GM18520 (cell line): ENCODE measurements at regions not wholly inside any gene's neighbourhood (a gene's known extent, or its start where the extent isn't known, plus 50 kb on each side); places are given as distances from the start of the nearest gene placed in this dataset.

ENCODE experiments used
- ATAC-seq: cut with Tn5 transposase; IDR thresholded peaks from one replicate; pipeline ENCODE4 v1.9.1; 2021; ENCODE audit not compliant: unreplicated experiment

DNA sequence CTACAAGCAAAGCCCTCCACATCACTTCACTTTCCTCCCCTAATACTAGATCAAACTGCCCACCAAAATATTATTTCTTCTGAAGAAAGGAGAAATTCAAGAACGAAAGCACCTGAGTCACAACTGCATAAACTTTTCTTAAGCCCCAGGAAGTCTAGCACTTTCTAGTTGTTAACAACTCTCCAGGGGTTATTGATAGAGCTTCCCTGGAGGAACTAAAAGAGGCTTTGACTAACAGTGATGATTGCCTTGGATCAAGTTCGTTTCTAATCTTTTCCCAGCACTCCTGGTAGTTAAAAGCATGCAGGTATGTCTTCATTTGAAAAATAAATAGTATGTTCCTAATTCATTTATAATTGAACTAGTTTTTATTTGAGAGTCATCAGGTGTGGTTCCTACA is 917.0 kb downstream of the TUSC7 start:
- ATAC-seq: no peak

DNA sequence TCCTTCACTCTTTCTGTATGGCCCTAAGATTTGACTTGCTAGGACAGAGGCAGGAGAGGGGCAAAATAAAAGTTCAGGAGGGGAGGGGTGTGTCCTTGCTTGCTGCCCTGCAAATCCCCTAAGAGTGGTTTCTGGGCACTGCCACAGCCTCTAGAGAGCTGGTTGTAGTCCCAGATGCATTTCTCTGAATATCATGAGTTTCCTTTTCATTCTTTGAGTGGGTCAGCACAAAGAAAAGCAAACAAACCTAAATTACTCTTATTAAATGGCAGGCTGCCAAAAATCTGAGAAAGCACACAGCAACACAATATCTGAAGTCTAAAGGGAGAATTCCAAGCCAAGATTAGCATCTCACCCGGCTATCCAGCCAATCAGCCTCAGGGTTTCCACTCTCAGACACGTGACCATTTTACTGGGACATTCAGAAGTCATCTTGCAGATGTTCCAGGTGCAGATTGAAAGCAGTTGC is 919.3 kb downstream of the TUSC7 start:
- ATAC-seq: no peak

DNA sequence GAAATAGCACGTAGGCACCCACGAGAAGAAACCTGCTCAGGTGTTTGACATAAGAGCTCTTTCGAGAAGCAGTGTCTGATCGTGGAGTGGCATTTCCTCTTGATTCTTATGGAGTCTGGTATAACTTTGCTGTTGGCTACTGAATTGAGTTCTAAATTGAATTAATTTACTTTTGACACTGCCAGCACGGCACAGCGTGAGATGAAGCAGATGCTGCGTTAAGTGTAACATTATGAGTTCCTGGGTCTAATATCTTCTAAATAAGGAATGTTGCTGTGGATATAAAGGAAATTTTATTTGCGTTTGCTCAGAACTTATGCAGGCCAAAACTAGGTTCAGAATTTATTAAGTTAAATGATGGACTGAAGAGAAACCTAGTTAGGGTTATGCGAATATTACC is 919.9 kb downstream of the TUSC7 start:
- ATAC-seq: no peak

DNA sequence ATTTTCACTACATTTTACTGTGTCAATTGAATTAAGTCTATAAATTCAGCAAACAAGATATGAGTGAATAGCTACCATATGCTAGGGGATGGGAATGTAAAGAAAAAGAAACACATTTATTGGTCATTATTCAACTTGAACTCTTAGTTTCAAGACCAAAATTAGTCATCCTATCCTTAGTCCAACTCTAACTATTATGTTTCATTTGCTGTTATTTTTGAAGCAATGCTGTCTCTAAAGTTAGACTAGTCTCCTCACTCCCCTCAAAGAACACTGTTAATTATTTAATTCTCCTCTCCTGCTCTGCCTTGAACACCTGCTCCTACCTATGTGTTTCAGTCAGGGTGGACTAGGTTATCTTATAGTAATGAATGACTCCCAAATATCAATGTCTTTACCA is 920.9 kb downstream of the TUSC7 start:
- ATAC-seq: peak; percentile 38

DNA sequence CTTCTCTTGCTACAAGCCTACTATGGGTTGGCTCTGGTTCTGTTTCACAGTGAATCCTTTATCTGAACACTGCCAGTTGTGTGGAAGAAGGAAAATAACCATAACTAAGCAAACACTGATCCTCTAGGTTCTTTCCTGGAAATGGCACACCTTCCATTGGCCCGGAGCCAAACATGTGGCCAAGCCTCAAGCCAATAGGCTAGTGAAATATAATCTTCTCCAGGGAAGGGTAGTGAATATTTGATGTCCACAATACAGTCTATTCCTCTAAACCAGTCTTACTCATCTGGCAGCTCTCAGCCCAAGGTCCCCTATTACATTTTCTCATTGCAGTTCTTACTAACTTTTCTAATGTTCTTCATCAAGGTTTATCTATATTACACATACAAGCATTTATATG is 921.3 kb downstream of the TUSC7 start:
- ATAC-seq: no peak

DNA sequence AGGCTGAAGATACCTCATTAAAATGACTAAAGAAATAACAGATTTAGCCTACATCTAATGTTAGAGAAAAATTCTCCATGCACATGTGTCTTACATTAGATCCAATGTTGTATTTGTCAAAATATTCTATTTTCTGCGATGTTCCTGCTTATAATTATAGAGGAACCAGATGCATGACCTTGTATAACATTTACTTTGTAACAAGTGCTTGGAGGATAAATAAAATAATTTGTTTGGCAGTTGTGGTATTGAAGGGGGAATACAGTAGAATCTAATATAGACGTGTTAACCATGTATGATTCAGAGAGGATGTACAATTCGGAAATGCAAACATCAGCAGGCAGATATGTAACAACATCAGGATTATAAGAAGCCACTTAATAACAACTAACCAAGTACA is 922.2 kb downstream of the TUSC7 start:
- ATAC-seq: no peak

DNA sequence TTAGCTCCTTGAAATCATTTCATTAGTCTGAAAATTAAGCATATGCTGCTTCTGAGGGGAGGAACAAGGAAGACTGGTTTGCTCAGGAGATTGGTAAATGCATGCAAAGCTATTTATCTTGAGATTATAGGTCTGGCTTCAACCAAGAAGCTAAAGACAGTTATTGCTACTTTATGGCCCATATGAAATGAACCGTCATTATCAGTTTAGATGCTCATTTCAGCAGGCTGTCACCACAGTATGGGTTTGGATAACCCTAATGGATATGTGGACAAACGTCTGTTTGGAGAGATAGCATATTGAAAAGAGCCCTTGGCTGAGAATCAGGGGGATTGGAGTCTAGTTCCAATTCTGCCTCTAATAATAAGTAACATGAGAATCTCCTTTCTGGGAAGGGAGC is 922.6 kb downstream of the TUSC7 start:
- ATAC-seq: no peak

DNA sequence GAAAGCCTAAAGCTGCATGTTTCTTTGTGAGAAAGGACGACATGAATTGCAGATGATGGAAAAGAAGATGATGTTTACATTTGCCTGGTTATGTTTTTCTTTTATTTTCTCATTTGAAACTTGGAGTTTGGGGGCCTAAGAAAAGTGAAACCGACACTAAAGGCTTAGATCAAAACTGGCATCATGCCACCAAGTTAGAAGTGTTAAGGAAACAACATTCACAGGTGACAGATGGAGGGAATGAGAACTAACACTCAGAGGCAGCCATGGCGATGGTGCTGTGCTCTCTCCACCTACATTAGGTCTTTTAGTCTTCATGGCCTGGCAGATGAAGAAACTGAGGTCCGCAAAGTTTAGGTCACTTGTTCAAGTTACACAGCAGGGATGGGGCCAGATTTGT is 923.6 kb downstream of the TUSC7 start:
- no peak for ATAC-seq

DNA sequence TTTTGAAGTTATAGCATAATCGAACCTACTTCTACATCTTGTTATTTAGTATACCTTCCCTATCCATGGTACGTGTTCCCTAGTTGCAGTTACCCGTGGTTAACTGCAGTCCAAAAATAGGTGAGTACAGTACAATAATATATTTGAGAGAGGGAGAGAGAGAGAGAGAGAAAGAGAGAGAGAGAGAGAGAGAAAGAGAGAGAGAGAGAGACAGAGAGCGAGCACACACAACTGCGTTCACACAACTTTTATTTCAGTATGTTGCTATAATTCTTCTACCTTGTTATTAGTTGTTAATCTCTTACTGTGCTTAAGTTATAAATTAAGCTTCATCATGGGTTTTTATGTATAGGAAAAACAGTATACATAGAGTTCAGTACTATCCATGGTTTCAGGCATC is 928.1 kb downstream of the TUSC7 start:
- no peak for ATAC-seq

DNA sequence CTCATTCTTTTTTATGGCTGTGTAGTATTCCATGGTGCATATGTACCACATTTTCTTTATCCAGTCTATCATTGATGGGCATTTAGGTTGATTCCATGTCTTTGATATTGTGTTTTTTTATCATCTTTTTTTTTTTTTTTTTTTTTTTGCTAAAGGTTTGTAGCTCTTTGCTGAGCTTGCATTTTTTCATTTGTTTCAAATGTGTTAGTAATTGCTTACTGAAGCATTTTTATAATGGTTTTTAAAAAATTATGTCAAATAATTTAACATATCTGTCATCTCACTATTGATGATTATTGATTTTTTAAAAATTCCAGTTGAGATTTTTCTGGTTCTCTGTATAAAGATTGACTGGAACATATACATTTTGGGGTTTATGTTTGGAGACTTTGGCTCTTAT is 934.6 kb downstream of the TUSC7 start:
- no peak for ATAC-seq

DNA sequence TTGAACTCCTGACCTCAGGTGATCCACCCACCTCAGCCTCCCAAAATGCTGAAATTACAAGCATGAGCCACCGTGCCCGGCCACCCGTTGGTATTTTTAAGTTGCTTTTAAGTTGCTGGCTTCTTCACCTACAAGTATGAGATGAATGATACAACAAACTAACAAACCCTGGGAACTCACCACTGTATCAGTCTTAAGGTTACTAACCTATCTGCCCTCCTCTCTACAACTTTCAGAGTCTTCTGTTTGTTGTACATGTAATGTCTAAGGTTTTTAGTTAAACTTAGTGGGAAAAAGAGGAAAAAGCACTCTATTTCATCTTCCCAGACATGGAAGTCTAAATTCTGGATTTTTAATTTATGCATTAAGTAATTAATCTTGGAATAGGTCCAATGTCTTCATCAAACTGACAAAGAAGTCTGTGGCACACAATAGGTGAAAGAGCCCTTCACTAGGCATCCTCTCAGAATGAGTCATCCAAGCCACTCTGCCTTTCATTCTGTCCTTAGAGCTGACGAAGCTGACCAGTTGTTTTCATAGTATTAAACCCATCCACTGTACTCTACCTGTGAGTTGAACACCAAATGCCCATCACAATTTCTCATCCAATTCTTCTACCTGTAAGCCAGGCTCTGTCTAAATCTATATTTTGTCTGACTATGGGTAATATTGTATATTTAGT is 936.1 kb downstream of the TUSC7 start:
- peak; percentile 87 for ATAC-seq

DNA sequence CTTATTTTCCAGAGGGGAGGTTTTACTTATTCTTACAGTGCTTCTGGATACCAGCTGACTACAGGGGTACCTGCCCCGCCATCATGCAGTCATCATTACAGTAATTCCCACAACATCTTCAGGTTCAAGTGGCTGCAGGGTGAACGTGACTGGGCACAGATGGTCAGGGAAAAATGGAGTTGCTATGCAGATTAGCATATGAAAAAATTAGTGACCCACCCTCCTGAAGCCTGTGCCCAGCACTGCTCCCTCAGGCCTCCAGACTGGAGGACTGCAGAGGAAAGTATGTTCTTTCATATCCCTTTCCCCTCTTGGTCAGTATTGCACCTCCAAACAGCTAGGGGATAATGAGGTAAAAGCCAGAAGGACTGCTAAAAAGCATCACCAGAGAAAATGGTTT is 937.9 kb downstream of the TUSC7 start:
- no peak for ATAC-seq

DNA sequence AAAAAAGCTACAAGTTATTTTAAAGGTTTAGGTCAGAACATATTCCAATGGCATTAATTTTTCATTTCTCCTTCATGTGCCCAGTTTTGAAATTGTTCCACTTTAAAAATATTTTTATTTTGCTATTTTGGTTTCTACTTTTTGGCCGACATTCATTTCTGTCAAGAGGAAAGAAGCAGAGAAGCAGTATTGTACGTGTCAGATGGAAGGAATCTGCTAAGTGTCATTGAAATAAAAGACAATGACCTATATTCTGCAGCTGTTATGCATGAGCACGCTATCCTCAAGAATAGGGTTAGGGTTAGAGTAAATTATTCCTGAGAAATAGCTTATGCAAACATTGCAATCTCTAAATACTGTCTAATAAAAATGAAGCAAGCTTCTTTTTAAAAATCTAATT is 941.7 kb downstream of the TUSC7 start:
- ATAC-seq: no peak

DNA sequence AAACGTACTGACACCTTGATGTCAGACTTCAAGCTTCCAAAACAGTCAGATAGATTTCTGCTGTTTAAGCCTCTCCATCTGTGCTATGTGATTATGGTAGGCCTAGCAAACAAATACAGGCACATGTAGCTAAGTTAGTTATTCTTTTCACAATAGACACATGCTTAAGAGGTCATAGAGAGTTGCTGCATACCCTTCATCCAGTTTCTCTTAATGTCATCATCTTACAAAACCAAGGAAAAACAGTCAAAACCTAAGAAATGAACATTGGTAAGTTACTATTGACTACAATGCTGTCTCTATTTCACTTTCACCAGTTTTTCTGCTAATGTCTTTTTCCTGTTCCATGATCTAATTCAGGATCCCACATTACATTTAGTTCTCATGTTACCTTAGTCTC is 946.8 kb downstream of the TUSC7 start:
- no peak for ATAC-seq

DNA sequence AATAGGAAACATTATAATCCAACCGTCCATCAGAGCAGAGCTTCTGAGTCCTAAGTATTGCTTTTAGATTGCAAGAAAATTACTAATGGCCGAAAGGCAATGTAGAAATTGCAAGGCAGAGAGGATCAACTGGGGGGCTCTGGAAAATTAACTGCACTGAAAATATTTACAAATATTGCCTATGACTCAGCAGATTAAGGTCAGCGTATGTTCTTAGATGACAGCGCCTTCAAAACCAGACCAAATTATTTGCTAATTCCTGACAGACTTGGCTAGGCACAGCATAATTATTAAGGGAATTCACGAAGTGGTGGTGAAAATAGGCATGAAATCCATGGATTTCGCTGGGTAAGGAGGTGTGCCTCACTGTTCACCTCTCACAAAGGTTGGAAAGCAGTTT is 947.7 kb downstream of the TUSC7 start:
- no peak for ATAC-seq

DNA sequence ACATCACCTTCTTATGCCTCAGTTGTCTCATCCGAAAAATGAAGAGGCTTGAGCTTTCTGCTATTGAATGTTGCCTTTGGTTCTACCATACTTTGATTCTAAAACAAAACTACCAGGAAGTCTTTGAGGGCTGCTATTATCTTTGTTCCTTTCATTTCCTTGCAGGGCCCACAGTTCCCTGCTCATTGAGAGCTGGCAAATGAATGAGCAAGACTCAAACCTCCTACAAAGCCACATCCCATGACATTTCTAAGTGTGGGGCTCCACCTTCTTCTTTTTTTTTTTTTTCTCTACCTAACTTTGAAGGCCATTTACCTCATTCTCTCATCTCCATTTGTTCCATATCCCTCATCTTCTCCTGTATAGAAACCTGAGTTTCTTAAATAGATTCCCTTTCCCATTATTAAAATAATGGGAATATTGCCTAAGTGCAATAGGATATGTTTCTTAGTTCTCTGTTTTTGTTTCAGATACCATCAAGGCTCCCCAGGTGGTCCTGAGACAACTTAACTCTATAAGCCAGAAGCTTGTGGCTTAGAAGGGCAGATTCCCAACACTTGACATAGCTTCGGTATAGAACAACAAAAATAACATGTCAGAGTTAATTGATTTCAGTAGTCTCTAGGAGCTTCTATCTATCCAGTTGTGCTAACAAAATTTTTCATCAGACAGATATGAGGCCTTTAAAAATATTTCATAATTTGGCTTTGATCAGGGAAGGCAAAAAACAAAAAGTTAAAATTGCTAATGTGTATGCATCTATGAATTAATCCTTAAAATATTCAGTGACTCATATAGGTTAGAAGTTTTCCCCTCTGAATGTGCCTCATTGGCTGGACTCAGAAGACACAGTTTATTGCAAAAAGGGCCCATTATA is 951.6 kb downstream of the TUSC7 start:
- ATAC-seq: no peak

DNA sequence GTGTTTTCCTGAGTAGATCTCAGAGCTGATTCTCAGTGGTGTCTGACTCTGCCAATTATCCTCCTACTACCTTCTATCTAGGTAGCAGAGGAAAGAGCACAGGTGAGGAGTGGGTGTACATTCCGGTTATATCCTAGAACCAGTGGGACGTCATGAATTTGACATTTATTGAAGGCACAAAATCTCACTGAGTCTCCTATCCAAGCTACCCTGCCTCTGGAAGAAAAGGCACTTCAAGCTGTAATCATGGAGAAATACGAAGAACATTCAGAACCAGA is 952.2 kb downstream of the TUSC7 start:
- no peak for ATAC-seq

DNA sequence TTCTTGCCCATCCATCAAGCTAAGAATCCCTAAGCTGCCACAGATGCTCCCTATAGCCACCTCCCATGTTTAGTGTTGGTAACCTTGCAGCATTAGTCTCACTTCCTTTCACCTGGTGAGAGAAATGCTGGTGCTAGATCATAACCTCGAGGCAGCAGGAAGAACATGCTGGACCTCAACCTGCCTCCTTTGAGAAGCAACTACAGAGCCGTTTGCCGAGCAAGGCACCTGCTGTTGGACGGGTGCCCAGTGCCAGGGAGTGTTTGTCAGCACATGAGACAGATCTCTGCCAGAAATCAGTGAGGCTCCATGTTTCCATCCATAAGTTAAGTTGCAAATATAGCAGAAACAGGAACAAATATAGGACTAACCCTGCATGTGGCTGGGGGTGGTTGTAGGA is 955.7 kb downstream of the TUSC7 start:
- no peak for ATAC-seq

DNA sequence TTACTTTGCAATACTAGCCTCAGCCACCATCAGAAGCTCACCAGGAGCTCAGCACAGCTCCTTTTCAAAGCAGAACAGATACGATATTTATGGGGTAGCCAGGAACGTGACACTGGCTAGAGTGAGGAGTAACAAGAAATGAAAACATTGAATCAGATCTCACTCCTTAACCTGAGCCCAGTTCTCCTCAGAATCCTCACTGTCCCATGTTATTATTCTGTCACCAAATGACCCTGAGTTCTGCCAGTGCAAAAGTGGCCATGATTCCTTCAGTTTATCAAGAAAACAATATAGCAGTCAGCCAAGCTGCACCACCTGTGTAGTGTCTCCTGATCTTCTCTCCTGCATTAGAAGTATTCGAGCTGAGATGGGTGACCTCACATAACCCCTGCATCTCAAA is 956.7 kb downstream of the TUSC7 start:
- ATAC-seq: no peak

DNA sequence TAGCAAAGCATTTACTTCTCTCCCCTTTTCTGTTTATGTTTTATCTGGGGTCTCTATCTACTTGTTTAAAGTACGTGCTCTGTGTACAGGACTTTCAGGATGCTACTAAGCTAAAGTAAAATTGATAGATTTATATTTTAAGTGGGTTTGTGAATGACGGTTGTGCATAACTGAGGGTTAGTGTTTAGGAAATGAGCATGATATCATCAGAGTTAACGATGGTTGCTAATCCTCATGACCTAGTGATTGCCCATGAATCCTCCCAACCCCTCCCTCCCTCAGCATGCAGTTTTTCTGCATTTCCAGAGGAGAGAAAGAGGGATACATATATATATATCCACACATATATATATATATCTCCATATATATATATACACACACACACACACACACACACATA is 957.2 kb downstream of the TUSC7 start:
- ATAC-seq: no peak

DNA sequence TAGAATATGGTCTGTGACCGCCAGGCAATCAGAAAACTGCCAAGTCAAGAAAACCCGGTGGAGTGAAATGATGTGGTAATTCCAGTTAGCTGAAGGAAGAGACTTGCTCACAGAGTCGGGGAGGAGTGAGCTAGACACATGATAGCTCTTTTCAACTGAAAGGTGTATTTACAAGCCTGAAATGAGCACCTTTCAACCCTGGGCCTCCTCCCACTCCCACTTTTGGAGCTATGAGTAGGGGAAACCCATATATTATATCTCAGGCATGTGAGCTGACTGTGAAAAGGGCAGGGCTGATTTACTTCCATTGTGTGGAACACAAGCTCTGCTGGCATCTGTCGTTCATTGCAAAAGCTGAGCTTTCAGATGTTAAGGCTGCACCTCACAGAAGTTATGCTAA is 960.2 kb downstream of the TUSC7 start:
- ATAC-seq: no peak

DNA sequence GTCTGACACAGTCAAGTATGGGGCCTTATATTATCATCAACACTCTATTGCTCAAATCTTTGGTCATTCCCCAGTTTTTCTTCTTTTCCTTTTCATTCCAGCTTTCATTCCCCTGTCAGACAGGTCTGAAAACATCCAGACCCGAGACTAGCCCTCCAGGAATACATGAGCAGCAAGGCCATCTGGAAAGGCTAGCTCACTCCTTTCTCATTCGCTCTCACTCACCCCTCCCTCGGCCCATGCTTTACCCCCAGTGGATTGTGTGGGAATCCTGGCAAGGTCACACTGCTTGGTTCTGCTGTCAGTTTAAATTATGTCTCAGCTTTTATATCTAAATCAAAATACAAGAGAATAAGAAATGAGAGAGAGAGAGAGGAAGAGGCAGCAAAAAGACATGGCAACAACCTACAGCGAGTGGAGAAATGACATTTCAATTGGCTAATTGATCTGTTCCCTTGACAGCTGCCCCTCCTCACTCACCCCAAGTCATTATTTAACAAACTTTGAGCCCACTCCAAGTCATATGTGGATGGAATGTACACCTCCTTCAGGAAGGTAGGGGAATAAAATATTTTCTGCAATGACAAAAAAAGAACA is 962.2 kb downstream of the TUSC7 start:
- ATAC-seq: no peak
